GM19372 (cell line): ENCODE measurements at regions not wholly inside any gene's neighbourhood (a gene's known extent, or its start where the extent isn't known, plus 50 kb on each side); places are given as distances from the start of the nearest gene placed in this dataset.

Experiments
- ATAC-seq: cut with Tn5 transposase; IDR thresholded peaks from one replicate; pipeline ENCODE4 v1.9.1; 2021; ENCODE audit warnings: mild to moderate bottlenecking, low read depth, moderate library complexity; ENCODE audit not compliant: unreplicated experiment

DNA sequence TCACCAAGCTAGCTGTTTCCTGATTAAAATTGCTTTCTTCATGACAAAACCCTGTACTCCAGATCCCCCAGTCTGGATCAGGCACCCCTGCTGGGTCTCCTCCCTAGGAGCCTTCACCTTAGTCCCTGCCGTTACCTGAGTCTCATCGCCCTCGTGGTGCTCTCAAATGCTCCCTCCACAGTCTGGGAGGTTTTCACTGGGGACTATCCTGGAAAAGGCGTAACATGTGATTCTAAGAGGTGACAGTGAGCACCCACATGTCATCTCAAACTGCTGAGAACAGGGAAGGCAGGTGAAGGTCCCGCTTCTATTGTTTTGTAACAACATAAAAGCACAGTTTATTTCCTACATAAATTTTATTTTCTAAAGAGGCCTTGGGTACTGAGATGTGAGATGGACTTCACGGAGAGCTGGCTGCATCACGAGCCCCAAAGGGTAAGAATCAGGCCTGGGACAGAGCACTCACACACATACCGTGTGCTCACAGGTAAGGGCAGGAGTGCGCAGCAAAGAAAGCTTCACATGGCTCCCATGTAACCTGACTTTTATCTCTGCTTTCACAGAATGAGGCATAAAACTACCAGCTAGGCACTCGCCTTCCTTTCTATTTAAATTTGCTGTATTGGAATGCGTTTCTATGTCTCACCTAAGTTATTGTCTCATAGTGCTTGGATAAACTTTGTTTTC is 531.5 kb downstream of the RNF144A start:
- no peak for ATAC-seq

GRCh38 chr2:7449298-7449697 is 532.1 kb downstream of the RNF144A start:
- no peak for ATAC-seq

DNA sequence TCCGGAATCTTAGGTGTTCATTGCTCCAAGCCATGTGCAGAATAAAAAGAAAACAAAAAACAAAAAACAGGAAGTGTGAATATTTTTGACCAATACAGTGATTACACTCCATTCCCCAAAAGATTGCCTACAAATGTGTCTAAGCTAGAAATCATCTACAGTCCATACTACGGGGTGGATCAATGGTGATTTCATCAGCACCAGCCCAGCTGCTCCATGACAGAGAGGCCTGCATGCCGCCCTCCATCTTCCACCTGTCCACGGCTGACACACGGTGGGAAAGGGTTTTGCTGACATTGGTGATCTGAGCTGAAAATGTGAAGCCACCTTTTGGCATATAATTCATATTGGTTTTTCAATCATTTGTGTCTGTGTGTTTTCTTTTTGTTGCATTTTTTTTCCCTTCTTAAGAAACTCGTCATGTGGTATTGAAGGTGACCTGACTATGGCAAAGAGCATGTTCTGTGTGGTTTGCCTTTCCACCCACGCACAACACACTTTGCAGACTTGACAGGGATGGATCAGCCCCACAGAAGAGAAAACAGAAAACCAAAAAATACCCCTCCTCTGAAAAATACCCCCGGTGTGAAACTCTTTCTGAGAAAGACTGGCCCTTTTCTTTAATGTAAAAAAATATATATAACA is 533.1 kb downstream of the RNF144A start:
- no peak for ATAC-seq

GRCh38 chr2:7450833-7451190 is 533.6 kb downstream of the RNF144A start:
- ATAC-seq: no peak

DNA sequence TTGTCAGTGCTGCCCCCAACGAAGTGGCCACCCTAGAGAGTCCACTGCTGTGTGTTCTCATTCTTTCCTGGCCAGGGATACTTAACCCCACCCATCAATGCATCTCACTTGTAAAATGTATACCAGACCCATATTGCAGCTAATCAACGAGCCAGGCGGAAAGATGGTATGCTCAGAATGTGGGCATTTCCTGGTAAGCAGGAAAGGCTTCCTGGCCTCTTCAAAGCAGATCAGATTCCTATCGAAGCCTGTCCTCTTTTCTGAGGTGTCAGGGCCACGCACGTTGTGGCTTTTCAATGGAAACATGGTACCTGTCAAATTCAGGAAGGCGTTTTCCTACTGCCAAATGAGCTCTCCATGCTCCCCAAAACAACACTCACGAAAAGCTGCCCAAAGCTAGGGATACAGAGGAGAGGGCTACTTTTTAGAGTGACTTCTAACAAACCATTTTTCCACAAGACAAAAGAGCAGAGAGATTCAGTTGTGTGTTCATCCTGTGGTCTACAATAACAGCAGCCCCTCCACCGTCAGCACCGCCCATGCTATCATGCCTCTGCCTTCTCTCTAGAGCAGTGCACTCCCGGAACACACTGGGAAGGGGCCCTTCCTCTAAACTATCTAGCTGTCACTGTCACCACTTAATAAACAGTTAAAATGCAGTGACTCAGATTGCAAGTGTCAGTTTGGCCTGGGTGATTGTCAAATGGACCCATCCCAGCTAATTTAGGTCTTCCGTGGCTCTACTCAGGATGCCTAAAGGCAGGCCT is 535.1 kb downstream of the RNF144A start:
- no peak for ATAC-seq

DNA sequence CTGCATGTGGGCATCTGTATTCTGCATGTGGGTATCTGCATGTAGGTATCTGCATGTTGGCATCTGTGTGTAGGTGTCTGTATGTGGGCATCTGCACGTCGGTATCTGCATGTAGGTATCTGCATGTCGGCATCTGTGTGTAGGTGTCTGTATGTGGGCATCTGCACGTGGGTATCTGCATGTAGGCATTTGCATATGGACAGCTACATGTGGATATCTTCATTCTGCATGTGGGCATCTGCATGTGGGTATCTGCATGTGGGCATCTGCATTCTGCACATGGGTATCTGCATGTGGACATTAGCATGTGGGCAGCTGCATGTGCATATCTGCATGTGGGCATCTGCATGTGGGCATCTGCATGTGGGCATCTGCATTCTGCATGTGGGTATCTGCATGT is 537.4 kb downstream of the RNF144A start:
- ATAC-seq: no peak

- ATAC-seq: no peak
Measured at GRCh38 chr2:7456762-7457161, 539.5 kb downstream of the RNF144A start.

- ATAC-seq: no peak
Measured at GRCh38 chr2:7458066-7458465, 540.9 kb downstream of the RNF144A start.

- no peak for ATAC-seq
Measured at GRCh38 chr2:7467782-7468447, 550.7 kb downstream of the RNF144A start.

DNA sequence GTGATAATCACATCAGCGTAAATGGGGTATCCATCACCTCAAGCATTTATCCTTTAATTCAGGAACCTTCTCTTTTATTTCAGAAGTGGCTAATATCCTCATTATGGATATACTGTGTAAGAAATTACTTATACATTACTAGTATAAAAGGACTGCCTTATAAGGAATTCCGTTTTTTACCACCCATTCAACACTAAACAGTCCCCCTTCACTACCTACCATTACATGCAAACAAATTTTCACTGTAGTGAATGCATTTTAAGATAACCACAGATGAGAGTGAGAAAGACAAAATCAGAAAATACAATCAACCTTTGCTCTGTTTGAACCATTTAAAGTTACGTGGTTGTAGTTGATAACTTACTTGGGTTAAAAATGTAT is 551.2 kb downstream of the RNF144A start:
- ATAC-seq: no peak

DNA sequence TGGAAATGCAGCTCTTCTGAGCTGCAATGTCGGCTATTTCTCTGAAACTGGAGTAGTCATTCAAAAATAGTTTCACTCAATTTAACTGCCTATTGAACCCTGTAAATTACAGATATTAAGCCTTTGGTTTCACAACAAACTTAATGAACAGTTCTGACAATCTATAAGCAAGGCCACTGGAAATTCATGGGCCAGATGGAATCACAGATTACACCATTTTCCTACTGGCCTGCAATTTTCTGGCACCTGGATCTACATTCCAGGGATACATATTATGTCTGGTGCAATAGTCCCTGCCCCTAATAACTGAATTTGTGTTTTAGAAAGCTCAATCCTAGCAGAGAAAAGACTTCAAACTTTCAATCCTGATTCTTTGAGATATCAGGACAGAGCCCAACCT is 551.7 kb downstream of the RNF144A start:
- ATAC-seq: no peak

GRCh38 chr2:7471185-7471584 is 554.0 kb downstream of the RNF144A start:
- no peak for ATAC-seq

DNA sequence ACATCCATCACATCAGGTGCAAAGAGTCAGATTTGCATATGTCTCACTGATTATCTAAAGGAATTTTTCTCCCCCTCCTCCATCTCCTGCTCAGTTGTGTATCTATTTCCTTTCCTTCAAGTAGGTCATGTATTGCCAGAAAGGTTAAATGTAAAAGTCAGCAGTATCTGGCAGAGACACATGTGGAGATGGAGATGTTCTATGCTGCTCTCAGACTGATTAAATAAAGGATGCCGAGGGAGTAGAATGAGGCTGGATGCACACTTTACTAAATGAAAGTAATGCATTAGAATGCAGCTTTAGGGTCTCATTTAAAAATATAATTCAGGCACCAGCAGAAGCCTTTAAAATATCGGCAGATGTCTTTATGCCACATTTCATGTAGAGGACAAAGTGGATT is 555.3 kb downstream of the RNF144A start:
- ATAC-seq: no peak

- ATAC-seq: no peak
Measured at GRCh38 chr2:7473135-7473771, 556.0 kb downstream of the RNF144A start.

DNA sequence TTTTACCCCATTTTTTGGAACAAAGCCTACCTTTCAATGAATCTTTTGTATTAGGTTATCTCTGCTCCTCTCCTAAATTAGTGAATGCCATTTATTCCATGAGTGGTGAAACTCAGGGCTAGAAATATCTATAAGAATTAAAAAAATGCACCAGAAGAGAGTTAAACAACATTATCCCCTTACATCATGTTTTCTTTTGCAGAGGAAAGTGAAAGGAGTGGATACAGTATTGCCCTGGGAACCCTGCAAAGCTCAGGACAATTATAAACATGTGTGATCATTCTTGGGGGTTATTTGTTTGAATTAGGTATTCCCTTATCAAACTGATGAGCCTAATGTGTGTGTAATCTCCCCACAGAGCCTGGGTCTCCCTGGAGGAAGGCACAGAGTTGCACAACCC is 559.2 kb downstream of the RNF144A start:
- no peak for ATAC-seq

DNA sequence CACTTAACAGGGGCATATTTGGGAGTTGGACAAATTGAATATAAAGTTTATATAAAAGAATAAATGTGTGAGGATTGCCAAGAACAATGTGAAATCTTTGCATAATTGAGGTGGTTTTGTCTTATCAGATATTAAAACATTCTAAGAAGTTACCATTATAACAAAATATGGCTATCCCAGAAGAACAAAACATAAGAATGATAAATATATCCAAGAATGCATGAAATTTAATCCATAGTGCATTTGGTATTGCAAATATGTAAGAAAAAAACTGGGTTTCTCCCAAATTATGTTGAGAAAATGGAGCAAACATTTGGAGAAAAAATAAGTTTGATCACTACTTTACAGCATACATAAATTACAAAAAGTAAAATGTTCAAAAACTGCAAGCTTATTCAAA is 562.4 kb downstream of the RNF144A start:
- no peak for ATAC-seq

DNA sequence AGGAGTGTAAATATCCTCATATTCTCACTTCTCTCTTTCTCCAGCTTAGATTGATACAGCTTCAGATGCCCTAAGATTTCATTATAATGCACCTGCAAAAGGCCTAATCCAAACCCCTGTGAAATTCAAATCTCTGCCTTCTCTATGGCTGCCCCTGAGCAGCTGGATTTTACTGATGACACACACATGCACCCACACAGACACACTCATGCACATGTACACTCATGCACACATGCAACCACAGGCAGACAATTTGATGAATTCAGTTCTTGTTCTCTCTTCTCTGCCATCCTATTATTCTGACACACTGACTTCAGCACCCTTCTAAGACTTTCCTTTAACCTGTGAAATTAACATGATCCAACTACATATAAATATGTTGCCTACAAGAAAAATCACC is 563.2 kb downstream of the RNF144A start:
- no peak for ATAC-seq

- no peak for ATAC-seq
Measured at GRCh38 chr2:7490672-7491071, 573.5 kb downstream of the RNF144A start.

GRCh38 chr2:7492719-7493118 is 575.5 kb downstream of the RNF144A start:
- no peak for ATAC-seq

- ATAC-seq: no peak
Measured at GRCh38 chr2:7497178-7497577, 580.0 kb downstream of the RNF144A start.

GRCh38 chr2:7499018-7499417 is 581.8 kb downstream of the RNF144A start:
- ATAC-seq: no peak
